ENCODE measurements at regions not wholly inside any gene's neighbourhood (a gene's known extent, or its start where the extent isn't known, plus 50 kb on each side); places are given as distances from the start of the nearest gene placed in this dataset.

- TF ChIP-seq CSRNP3 (CRISPR knock-in tag; IDR thresholded peaks at IDR 0.05) (no peak), RARB (CRISPR knock-in tag; IDR thresholded peaks at IDR 0.05) (no peak), GLIS3 (CRISPR knock-in tag; IDR thresholded peaks at IDR 0.05) (no peak), CSDC2 (CRISPR knock-in tag; IDR thresholded peaks at IDR 0.05) (no peak), ZFP30 (CRISPR knock-in tag; IDR thresholded peaks at IDR 0.05) (no peak)
These were observed 70.4 kb upstream of the SKOR2 start (continued) for GRCh38 chr18:47321815-47322214.

DNA sequence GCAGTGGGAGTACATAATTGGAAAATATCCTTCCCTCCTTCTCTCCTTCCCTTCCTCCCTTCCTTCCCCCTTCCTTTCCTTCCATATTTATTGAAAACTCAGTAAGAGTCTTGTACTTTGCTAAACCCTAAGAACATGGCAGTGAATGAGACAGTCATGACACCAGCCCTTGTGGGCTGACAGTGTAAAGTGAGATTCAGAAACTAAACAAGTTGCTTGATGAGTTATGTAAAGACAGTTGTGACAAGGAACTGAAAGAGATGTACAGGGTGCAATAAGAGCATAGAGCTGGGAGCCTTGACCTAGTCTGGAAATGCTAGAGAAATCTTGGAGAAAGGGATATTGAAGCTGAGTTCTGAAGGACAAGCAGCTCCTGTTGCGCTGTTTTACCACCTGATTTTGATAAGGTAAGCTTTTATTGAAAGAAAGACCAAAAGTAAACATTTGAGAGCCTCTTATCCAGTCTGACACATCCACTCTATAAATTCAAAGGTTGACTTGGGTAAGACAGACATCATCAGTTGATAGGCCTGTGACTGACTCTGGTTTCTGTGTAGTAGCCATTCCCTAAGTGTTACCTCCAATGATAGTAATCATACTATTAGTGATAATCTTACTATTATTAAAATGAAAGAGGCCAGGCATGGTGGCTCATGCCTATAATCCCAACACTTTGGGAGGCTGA lies 66.5 kb upstream of the SKOR2 start:
- ATAC-seq: no peak
- no peak for TF ChIP-seq CSRNP3 (CRISPR knock-in tag; IDR thresholded peaks at IDR 0.05)
- no peak for TF ChIP-seq ISL1 (CRISPR knock-in tag; IDR thresholded peaks at IDR 0.05)
- no peak for TF ChIP-seq ZNF565 (CRISPR knock-in tag; conservative IDR thresholded peaks at IDR 0.05; ENCODE audit: low read depth)
- no peak for TF ChIP-seq ZFP30 (CRISPR knock-in tag; IDR thresholded peaks at IDR 0.05)
- TF ChIP-seq, protein P1, sequence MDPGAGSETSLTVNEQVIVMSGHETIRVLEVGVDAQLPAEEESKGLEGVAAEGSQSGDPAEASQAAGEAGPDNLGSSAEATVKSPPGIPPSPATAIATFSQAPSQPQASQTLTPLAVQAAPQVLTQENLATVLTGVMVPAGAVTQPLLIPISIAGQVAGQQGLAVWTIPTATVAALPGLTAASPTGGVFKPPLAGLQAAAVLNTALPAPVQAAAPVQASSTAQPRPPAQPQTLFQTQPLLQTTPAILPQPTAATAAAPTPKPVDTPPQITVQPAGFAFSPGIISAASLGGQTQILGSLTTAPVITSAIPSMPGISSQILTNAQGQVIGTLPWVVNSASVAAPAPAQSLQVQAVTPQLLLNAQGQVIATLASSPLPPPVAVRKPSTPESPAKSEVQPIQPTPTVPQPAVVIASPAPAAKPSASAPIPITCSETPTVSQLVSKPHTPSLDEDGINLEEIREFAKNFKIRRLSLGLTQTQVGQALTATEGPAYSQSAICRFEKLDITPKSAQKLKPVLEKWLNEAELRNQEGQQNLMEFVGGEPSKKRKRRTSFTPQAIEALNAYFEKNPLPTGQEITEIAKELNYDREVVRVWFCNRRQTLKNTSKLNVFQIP (CRISPR knock-in tag; IDR thresholded peaks at IDR 0.05; ENCODE audit: borderline replicate concordance, low read depth): no peak
- no peak for TF ChIP-seq RARB (CRISPR knock-in tag; IDR thresholded peaks at IDR 0.05)
- TF ChIP-seq TCF4 (CRISPR knock-in tag; IDR thresholded peaks at IDR 0.05; ENCODE audit: borderline replicate concordance): no peak
- no peak for TF ChIP-seq BACH2 (CRISPR knock-in tag; IDR thresholded peaks at IDR 0.05; ENCODE audit: borderline replicate concordance)
- TF ChIP-seq OSR1 (CRISPR knock-in tag; IDR thresholded peaks at IDR 0.05): no peak
- no peak for TF ChIP-seq ESRRG (CRISPR knock-in tag; IDR thresholded peaks at IDR 0.05)
- no peak for TF ChIP-seq ZC3H10 (CRISPR knock-in tag; IDR thresholded peaks at IDR 0.05)
- TF ChIP-seq GLIS3 (CRISPR knock-in tag; IDR thresholded peaks at IDR 0.05): no peak

DNA sequence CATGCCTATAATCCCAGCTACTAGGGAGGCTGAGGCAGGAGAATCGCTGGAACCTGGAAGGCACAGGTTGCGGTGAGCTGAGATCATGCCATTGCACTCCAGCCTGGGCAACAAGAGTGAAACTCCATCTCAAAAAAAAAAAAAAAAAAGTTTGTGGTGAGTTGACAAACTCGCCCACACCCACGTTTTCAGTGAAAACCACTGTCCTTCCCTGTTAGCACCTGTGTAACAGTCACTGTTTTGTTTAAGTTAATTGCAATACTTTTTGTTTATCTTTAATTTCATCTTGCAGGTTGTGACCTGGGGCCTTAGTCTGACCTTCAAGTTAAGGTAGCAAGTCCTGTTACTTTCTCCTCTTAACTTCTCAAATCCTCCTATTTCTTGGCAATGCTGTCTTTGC lies 65.5 kb upstream of the SKOR2 start:
- no peak for ATAC-seq
- TF ChIP-seq ZFP3 (CRISPR knock-in tag; IDR thresholded peaks at IDR 0.05) (no peak), CSRNP3 (CRISPR knock-in tag; IDR thresholded peaks at IDR 0.05) (no peak), PPARA (CRISPR knock-in tag; IDR thresholded peaks at IDR 0.05; ENCODE audit: borderline replicate concordance) (no peak), TOX (CRISPR knock-in tag; IDR thresholded peaks at IDR 0.05; ENCODE audit: borderline replicate concordance) (no peak), CREB5 (CRISPR knock-in tag; IDR thresholded peaks at IDR 0.05; ENCODE audit: low read depth) (no peak), ZC3H10 (CRISPR knock-in tag; IDR thresholded peaks at IDR 0.05) (no peak)
- TF ChIP-seq, protein P2, sequence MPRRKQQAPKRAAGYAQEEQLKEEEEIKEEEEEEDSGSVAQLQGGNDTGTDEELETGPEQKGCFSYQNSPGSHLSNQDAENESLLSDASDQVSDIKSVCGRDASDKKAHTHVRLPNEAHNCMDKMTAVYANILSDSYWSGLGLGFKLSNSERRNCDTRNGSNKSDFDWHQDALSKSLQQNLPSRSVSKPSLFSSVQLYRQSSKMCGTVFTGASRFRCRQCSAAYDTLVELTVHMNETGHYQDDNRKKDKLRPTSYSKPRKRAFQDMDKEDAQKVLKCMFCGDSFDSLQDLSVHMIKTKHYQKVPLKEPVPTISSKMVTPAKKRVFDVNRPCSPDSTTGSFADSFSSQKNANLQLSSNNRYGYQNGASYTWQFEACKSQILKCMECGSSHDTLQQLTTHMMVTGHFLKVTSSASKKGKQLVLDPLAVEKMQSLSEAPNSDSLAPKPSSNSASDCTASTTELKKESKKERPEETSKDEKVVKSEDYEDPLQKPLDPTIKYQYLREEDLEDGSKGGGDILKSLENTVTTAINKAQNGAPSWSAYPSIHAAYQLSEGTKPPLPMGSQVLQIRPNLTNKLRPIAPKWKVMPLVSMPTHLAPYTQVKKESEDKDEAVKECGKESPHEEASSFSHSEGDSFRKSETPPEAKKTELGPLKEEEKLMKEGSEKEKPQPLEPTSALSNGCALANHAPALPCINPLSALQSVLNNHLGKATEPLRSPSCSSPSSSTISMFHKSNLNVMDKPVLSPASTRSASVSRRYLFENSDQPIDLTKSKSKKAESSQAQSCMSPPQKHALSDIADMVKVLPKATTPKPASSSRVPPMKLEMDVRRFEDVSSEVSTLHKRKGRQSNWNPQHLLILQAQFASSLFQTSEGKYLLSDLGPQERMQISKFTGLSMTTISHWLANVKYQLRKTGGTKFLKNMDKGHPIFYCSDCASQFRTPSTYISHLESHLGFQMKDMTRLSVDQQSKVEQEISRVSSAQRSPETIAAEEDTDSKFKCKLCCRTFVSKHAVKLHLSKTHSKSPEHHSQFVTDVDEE (CRISPR knock-in tag; IDR thresholded peaks at IDR 0.05): no peak
